ENCODE measurements at regions not wholly inside any gene's neighbourhood (a gene's known extent, or its start where the extent isn't known, plus 50 kb on each side); places are given as distances from the start of the nearest gene placed in this dataset.

DNA sequence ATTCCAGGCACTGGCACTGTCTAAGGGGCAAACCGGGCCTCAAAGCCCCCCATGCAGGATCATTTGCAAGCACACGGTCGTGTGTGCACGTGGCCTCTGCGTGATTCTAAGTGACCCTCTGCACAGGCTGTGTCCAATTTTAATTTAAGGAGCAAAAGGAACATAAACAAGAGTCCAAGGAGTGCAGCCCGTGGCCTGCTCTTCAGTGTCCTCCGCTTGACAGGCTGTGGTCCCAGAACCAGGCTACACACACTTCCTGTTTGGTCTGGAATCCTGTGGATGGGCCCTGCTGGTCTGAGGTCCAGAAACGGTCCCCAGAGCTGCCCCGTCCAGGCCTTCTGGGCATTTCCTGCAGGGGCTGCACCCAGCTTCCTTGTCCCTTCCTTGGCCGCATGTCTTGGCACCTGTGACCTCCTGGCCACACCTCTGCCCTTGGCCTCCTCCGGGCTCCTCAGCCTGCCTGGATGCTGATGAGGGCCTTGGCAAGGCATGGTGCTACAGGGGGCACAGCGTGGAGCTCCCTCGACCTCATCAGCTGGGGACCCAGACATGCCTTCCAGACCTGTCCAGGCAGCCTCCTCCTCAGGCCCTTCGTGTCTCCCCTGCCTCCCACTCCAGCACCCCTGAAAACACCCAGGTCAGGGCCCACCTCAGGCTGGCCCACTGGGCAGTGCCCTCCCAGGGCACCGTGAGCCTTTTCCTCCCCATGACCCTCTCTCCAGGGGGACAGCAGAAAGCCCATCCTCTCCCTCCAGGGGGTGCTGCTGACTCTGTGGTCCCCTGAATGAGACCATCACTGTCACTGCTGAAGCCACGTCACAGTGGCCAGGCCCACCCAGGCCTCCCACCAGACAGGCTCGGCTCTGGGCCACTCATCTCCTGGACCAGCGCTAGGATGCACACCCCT, 136.4 kb upstream of the GPC1 start:
- no peak for ATAC-seq
- DNase-seq: no peak

DNA sequence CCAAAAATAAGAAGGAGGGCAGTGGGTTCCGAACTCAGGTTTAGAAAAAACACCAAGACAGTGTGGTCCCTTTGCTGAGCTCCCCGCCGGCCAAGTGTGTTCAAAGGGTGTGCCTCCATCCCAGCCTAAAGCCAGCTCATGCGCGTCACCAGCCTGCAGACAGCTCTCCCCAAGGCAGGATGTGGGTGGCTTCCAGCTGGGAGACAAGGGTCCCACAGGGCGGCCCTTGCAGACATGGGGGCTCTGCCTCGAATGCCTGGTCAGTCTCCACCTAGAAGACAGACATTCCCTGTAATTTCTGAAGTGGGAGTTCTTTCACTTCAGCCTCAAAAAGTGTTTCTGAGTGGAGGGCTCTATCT, 135.8 kb upstream of the GPC1 start:
- no peak for ATAC-seq

DNA sequence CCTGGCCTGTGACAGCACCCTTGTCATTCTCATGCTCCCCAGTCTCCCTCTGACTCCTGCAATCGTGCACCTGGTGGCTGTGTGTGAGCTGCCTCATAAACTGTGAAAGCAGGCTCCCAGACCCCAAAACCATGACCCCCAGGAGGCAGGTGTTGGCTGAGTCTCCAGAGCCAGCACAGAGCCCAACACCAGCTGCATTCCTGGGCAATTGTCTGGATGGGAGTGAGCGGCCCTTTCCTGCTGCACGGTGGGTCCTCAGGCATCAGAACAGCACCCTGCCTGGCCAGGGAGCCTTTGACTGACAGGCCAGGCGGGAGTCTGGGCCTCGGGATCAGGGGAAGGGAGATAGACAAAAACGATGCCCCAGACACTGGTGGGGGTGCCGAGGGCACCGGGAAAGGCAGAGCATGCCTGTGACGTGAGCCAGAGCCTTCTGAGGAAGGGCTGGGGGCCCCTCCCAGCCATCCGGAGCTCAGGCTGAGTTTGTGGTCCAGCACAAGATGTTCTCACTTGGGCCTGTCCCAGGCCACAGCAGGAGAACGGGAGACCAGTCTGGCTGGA, 135.1 kb upstream of the GPC1 start:
- DNase-seq (no peak), ATAC-seq (no peak)

More for the DNA sequence above, 135.8 kb upstream of the GPC1 start:
- DNase-seq: no peak

DNA sequence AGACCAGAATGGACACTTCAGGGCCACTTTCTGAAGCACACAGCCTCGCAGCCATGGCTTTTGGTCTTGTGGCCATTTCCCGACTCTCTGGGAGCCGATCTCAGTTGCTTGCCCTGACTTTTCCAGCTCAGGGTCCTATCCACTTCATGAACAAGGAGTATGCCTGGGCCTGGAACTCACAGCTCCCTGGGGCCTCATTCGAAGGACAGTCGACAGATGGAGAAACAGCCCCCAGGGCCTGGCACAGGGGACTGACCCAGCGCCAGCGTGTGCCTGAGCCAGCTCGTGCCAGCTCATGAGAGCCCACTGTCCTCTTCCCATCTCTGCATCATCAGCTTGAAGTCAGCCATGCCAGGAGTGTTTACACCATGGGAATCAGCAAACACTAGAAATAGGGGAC, 134.6 kb upstream of the GPC1 start:
- DNase-seq: no peak
- ATAC-seq: no peak

DNA sequence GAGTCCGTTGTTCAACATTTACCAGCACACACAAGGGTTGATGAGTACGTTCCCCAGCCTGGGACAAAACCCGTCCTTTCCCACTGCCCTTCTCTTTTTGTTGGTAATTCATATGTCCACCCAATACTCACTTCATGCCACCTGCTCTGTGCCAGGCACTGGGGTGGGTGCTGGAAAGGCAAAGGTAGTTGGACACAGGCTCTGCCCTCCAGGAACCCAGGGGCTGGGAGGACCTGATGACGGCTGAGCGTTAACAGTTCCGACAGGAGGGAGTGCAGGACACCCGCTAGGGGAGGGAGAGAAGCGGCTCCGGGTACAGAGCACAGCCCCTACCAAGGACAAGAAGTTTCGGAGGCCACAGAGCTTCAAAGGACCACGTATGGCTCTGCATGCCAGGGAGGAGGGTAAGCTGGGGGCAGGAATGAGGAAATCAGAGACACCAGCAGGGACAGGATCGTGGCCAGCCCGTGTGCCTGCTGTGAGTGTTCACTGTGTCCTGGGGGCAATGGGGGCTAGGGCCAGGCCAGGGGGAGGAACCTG, 134.1 kb upstream of the GPC1 start:
- DNase-seq: no peak
- no peak for ATAC-seq

DNA sequence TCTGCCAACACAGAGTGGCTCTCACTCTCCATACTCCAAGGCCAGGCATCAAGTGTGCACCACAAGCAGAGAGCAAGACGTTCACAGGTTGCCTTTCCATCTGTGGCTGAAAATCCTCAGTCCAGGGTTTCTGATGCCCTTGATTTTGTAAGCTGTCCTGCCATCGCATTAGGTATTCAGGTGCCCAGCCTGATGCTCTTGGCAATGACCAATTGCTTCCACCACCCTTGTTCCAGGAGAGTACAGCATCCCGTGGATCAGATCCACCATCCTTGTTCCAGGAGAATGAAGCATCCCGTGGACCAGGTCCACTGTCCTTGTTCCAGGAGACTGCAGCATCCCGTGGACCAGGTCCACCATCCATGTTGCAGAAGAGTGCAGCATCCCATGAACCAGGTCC, 133.4 kb upstream of the GPC1 start:
- ATAC-seq (no peak), DNase-seq (no peak)

DNA sequence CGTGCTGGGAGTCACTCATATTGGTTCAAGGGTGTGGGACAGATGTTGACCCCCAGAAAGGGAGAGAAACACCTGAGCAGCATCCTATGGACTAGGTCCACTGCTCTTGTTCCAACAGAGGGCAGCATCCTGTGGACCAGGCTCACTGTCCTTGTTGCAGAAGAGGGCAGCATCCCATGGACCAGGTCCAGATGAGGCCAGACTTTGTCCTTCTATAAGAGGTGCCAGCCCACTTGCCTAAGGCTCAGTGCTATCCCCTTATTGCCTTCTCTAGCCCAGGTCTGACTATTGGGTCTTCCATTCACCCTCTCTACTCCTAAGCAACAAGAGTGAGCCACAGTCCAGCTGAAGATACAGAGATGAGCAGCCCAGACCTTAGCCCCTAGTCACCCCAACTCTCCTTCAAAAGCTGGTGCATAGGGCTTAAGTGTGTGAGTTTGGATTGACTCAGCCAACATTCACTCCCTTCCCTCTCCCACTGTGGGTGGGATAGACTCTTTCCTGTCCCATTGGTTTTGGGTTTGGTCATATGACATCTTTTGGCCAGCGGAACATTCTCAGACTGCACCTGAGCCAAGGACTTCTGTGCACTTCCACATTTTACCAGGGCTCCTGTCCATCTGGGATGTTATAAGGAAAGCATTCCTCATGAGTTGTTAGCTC, 132.4 kb upstream of the GPC1 start:
- DNase-seq (no peak), ATAC-seq (no peak)

DNA sequence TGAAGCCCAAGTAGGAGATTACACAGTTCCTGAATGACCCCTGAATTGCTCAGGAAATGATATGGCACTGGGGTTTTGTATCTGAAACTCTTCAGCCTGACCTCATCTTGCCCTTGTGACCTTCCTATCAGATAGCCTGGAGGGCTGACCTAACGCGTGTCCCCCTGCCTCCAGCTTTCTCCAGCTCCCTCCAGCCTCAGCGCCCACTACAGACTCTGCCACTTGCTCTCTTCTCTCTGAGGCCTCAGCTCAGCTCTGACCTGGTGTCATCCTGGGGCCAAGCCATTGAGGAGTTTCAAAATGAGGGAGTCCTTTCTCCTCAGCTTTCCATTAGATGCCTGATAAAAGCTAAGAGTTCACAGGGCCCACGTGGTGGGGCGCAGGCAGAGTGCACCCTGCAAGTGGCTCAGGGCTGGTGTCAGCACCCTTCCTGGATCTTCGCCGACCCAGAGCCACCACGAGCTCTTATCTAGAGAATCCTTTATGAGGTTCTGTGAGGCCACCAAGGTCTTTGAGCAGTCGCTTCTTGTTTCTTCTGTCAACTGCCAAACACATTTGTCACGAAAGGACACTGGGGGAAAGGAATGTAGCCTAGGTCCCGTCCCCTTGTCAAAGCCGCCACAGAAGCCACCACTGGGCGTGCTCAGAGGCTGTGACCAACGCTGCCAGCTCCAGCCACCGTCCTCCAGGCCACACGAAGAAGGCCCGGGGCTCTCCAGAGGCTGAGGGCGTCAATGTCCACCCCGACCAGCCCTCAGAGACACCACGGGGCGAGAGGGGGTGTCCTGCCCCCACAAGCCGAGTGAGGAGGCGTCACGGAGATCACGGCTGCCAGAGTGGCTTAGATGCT, 131.3 kb upstream of the GPC1 start:
- ATAC-seq: no peak

DNA sequence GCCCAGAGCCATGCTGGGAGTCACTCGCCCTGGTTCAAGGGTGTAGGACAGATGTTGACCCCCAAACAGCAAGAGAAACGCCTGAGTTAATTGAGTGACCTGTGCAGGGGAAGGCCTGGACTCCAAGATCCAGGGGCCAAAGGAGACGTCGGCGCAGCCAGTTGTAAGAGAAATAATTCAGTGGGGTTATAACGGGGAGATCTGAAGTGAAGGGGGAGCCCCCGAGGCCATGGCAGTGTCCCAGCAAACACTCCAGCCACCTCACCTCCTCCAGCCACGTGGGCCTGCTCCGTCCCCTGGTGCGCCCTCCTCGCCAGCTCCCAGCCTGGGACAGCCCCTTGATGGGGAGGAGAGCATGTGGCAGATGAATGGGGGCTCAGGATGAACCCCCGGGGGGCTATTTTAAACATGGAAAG, 130.7 kb upstream of the GPC1 start:
- DNase-seq: no peak
- ATAC-seq: no peak

More for the DNA sequence above, 131.3 kb upstream of the GPC1 start:
- DNase-seq: no peak

DNA sequence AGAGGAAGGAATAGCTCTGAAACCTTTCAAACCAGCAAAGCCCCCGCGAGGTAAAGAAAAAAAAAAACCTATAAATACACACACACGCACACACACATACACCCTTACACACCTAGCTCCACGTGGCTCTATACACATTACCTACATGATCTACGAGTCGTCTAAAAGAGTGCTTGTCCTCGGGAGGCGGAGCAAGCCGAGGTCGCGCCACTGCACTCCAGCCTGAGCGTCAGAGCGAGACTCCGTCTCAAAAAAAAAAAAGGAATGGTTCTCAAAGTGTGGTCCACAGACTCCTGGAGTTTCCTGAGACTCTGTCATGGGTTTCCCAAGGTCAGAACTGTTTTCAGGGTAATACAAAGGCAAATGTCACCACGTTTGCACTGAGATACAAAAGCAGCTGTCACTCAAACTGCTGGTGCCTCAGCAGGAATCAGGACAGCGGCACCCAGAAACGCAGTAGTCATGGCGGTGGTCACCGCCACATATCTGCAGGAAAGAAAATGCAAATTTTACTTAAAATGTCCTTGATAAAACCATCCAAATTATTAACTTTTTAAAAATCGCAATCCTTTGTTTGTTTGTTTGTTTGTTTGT, 130.0 kb upstream of the GPC1 start:
- ATAC-seq (no peak), DNase-seq (no peak)

DNA sequence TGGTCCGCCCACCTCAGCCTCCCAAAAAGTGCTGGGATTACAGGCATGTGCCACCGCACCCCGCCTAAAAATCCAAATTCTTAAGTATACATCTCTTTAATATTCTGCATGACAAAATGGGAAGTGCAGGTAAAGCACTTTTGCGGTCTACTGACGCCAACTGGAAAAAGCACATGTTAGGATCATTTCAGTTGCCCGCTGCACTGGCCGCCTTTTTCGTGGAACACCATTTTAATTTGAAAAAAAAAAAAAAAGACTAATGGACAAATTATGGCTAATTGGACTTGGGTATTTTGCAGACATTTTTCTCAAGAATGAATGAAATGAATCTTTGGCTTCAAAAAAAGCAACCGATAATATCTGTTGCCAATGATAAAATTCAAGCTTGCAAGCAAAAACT, 129.3 kb upstream of the GPC1 start:
- no peak for ATAC-seq
- DNase-seq: no peak

DNA sequence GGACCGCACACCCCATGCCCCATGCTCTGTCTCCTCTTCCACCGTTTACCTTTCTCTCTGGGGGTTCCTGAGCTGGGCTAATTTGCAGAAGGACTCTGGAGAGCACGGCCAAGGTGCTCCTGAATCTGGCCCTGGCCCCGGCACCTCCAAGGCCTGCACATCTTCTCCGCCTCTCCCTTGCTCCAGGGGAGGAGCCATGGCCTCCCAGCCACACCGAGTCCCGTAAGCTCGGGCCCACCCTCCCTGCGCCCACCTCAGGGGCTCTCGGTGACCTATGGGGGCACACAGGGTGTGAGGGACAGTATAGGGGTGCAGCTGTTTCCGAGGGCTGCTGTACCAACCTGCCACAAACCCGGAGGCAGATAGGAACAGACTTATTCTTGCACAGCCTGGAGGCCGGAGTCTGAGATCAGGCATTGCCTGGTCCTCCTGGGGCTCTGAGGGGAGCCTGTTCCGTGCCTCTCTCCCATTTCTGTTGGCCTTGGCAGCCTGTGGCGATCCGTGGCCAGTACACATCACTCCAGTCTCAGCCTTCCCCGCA, 127.3 kb upstream of the GPC1 start:
- DNase-seq (no peak), ATAC-seq (no peak)

DNA sequence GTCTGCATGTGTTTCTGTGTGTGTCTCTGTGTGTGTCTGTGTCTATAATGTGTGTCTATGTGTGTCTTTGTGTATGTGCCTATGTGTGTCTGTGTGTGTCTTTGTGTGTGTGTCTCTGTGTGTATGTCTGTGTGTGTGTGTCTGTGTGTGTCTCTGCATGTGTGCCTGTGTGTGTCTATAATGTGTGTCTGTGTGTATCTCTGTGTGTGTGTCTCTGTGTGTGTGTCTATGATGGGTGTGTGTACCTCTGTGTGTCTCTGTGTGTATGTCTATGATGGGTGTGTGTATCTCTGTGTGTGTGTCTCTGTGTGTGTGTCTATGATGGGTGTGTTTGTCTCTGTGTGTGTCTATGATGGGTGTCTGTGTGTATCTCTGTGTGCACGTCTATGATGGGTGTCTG, 126.2 kb upstream of the GPC1 start:
- ATAC-seq (no peak), DNase-seq (no peak)

DNA sequence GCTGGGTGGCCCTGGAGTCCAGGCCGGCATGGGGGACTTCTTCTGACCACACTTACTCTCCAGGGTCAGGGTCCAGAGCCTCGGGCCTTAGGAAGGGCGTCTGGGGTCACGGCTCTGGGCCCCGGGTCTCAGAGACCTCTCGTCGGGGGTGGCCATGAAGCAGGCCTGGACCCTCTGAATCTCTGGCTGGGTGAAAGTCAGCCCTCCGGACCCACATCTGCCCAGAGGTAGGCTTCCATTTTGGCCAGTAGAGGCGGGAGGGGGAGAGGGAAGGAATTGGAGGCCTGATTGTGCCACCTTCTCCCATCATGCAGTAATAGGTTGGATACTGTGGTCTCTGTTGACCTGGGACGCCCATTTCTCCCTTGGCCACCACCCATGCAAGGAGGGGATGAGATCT, 125.3 kb upstream of the GPC1 start:
- ATAC-seq: no peak
- no peak for DNase-seq

DNA sequence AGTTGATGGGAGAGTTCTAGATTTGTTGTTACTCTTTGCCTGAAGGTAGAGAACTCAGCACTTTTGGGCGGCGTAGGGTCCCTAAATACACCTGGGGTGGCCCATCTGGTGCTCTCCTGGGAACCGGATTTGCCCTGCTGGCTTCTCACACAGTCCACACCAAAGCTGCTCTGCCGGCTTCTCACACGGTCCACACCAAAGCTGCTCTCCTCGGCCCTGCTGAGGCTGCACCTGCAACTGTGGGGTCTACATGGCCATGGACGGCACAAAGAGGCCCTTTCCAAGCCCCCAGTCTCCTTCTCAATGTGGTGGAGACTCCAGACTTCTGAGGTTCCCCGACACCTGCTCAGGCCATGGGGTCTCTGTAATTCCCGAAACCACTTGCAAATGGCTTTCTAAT, 124.8 kb upstream of the GPC1 start:
- ATAC-seq (no peak), DNase-seq (no peak)

DNA sequence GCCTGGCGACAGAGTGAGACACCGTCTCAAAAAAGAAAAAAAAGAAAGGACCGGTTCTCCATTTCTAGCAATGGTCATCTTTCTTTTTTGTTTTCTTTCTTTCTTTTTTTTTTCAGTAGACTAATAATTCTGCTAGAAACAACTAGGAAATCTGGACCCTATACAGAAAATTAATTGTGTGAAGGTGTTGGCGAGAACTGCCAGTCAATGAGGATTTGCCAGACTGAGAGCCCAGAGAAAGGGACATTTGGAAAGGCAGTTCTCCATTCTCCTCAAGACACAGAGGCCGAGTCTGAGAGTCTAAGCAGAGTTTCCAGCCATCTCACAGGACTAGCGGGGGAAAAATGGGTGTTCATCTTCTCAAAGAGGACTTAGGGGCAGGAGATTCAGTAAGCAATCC, 123.6 kb upstream of the GPC1 start:
- DNase-seq (no peak), ATAC-seq (no peak)

DNA sequence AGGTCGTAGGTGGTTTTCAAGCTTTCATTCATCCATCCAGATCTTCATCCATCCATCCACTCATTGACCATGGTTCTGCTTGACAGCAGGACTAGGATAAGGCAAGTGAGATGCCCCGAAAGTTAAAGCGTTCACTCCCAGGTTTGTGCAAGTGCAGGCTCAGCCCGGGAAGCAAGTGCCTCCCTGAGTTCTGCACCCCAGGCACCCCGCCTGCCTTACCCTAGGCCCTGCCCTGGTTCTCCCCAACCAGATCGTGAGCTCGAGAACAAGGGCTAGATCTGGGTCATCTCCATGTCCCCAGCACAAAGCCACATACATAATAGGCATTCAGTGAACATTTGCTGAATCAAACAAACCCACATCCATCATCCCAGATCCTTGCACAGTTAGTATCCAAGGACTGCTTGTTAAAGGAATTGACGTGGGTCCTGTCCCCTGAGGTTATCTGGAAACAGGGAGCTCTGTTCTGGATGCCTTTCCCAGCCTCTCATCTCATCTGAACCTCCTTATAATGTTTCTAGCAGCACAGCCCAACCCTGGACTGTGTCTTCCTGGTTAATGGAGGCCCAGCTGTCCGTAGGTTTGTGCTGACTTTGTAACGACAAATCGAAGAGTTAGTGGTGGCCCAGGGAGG, 116.1 kb upstream of the GPC1 start:
- ATAC-seq: no peak
- DNase-seq: no peak

DNA sequence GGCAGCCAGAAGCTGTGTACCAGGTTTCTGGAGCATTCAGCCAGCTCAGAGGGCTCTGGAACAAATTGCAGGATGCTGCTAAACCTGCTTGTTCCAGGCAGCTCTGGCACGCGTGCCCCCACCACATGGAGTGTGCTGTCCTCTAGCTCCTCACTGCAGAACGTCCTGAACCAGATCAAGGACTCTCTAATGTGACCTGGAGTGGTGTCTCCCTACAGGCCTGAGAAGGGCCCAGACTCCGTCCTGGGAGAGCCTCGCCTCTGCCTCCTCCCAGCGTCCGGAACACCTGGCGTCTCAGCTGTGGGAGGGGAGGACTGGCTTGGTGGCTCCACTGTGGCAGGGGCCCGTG, 115.6 kb upstream of the GPC1 start:
- DNase-seq (no peak), ATAC-seq (no peak)

DNA sequence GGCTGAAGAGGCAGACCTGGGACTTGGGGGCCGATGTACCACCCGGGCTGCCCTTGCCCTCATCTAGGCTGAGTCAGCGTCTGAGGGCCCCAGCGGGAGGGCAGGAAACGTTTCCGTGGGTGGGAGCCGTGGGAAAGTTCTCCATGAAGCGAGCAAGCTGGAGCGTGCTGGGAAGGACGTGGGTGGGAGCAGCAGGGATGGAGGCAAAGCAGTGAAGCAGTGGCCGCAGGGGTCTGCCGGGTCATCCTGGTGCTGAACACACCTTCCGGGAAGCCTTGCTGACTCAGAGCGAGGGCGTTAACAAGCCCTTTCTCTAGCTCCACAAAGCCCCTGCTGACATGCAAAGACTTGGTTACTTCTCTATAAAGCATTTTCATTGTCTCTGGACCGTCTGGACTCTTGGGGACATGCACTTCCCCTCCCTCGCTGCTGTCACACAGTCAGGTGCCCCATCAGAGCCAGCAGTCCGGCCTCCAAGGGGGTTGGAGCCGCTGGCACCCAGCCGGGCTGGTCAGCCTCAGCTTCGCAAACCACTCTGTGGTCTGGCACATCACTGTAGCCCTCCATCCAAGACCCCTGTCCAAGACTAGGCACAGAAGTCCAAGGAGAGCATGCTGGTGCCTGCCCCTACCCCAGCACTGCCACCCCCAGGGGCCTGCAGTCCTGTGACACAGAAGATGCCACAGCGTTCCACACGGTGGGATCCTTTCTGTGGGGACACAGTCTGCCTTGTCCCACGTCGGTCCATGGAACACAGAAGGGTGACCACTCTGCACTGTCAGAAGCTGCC, 115.1 kb upstream of the GPC1 start:
- DNase-seq (no peak), ATAC-seq (no peak)

DNA sequence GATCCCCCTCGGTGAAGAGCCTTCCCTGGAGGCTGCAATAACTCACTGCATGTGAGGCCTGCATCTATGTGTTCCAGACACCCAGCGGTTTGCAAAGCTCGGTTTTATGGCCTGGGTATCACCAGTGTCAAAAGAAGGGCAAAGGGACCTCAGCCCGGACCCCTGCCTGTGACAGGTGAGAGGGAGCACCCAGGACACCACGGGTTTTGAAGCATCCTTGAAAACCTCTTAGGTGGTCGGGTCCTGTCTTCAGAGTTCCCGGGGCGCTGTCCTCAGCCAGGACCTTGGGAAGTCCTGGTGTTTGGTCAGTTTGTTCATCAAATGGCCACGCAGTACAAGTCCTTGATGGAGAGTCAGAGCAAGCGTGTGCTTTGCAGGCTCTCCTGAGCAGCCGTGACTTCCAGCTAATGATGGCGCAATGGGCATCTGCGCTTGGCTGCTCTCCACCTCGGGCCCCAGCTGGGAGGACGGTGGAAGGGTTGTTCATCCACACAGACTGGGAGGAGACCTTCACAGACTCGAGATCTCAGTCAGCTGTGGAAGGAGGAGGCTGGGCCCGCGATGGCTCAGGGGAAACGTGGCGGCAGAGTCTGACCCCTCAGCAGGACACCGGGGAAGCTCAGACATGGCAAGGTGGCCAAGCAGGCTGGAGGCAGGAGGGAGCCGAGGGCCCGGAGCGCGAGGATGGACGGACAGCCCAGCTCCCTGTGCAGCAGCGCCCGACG, 113.1 kb upstream of the GPC1 start:
- no peak for ATAC-seq
- DNase-seq: no peak
